ENCODE measurements at regions not wholly inside any gene's neighbourhood (a gene's known extent, or its start where the extent isn't known, plus 50 kb on each side); places are given as distances from the start of the nearest gene placed in this dataset.

- no peaks in the 10 kb centered on the region for H3K36me3 ChIP-seq (replicated peaks in 1 of 2; ENCODE audit: control insufficient read depth in 2 of 2, insufficient read depth in 2 of 2, low read length in 2 of 2)
- H2BK5ac ChIP-seq (ENCODE audit: low read length): no peak overlapping the region
- no peak for DNase-seq (ENCODE audit: low spot score)
- H4K8ac ChIP-seq (ENCODE audit: low read depth, low read length): no peak overlapping the region
- no peak overlapping the region for H2AFZ ChIP-seq (ENCODE audit: low read length)
- no peak overlapping the region for H3K18ac ChIP-seq (ENCODE audit: low read length)
- peaks cover 0 to 3% of the 10 kb centered on the region in 2 donors for H3K4me1 ChIP-seq (ENCODE audit: control insufficient read depth in 2 of 2, insufficient read depth in 1 of 2, low read depth in 1 of 2, low read length in 2 of 2)
- H3K9me3 ChIP-seq (replicated peaks in 1 of 2; ENCODE audit: control insufficient read depth in 2 of 2, insufficient read depth in 1 of 2, low read depth in 1 of 2, low read length in 2 of 2): no peaks in the 10 kb centered on the region
- H3K23ac ChIP-seq (ENCODE audit: low read depth, low read length, poor library complexity): no peak overlapping the region
- H4K91ac ChIP-seq (ENCODE audit: low read depth, low read length, poor library complexity): no peak overlapping the region
- no peak overlapping the region for H2BK12ac ChIP-seq (ENCODE audit: low read length)
- no peak overlapping the region for H2BK15ac ChIP-seq (ENCODE audit: low read length)
- H3K9ac ChIP-seq (ENCODE audit: low read depth, low read length, poor library complexity): no peak overlapping the region
- whole genome bisulfite sequencing, 2 donors (ENCODE audit: extremely low coverage in 2 of 2, insufficient read length in 2 of 2, insufficient replicate concordance in 1 of 2): no CpG with 5 or more reads among the region's 1 CpG
- H3K27ac ChIP-seq (replicated peaks; ENCODE audit: low read length): no peak overlapping the region
- no peaks in the 10 kb centered on the region for H3K79me1 ChIP-seq (ENCODE audit: low read depth, low read length)
- H2BK120ac ChIP-seq (ENCODE audit: low read depth, low read length): no peak overlapping the region
- peaks cover 0 to 10% (median 0%) of the 10 kb centered on the region in 3 experiments for H3K27me3 ChIP-seq (ENCODE audit: control insufficient read depth in 3 of 3, insufficient read depth in 3 of 3, low read depth in 1 of 3, low read length in 3 of 3)
- H3K4me3 ChIP-seq (ENCODE audit: low read length in 2 of 2): no peak overlapping the region
- no peak overlapping the region for H2AK5ac ChIP-seq (ENCODE audit: low read depth, low read length)
- H3K4ac ChIP-seq (ENCODE audit: low read length): no peak overlapping the region
- no peak overlapping the region for H3K4me2 ChIP-seq (ENCODE audit: insufficient read depth, low read length, poor library complexity, severe bottlenecking)
- H3K14ac ChIP-seq (ENCODE audit: low read length): no peak overlapping the region
Observed at GRCh38 chr17:36784633-36785032, 152.6 kb upstream of the LHX1 start.

GRCh38 chr17:36786867-36787266 is 150.4 kb upstream of the LHX1 start:
- DNase-seq (ENCODE audit: low spot score): no peak
- Histone ChIP-seq H3K27ac (replicated peaks; ENCODE audit: low read length) (no peak overlapping the region), H4K91ac (ENCODE audit: low read depth, low read length, poor library complexity) (no peak overlapping the region), H3K4me3 (ENCODE audit: low read length in 2 of 2) (no peak overlapping the region), H2BK12ac (ENCODE audit: low read length) (no peak overlapping the region), H3K9ac (ENCODE audit: low read depth, low read length, poor library complexity) (no peak overlapping the region), H4K8ac (ENCODE audit: low read depth, low read length) (no peak overlapping the region), H2AK5ac (ENCODE audit: low read depth, low read length) (no peak overlapping the region), H3K9me3 (replicated peaks in 1 of 2; ENCODE audit: control insufficient read depth in 2 of 2, insufficient read depth in 1 of 2, low read depth in 1 of 2, low read length in 2 of 2) (no peaks in the 10 kb centered on the region), H2BK15ac (ENCODE audit: low read length) (no peak overlapping the region), H3K4me2 (ENCODE audit: insufficient read depth, low read length, poor library complexity, severe bottlenecking) (no peak overlapping the region), H3K4ac (ENCODE audit: low read length) (no peak overlapping the region), H3K36me3 (replicated peaks in 1 of 2; ENCODE audit: control insufficient read depth in 2 of 2, insufficient read depth in 2 of 2, low read length in 2 of 2) (no peaks in the 10 kb centered on the region), H2BK5ac (ENCODE audit: low read length) (no peak overlapping the region), H3K27me3 (ENCODE audit: control insufficient read depth in 3 of 3, insufficient read depth in 3 of 3, low read depth in 1 of 3, low read length in 3 of 3) (peaks cover 0 to 23% (median 0%) of the 10 kb centered on the region in 3 experiments), H3K23ac (ENCODE audit: low read depth, low read length, poor library complexity) (no peak overlapping the region), H3K79me1 (ENCODE audit: low read depth, low read length) (no peaks in the 10 kb centered on the region), H3K14ac (ENCODE audit: low read length) (no peak overlapping the region), H2AFZ (ENCODE audit: low read length) (no peak overlapping the region), H3K4me1 (ENCODE audit: control insufficient read depth in 2 of 2, insufficient read depth in 1 of 2, low read depth in 1 of 2, low read length in 2 of 2) (peaks cover 0 to 10% of the 10 kb centered on the region in 2 donors), H3K18ac (ENCODE audit: low read length) (no peak overlapping the region), H2BK120ac (ENCODE audit: low read depth, low read length) (no peak overlapping the region)
- WGBS, 2 donors (ENCODE audit: extremely low coverage in 2 of 2, insufficient read length in 2 of 2, insufficient replicate concordance in 1 of 2): no CpG with 5 or more reads among the region's 2 CpGs

GRCh38 chr17:36791150-36791941 is 145.9 kb upstream of the LHX1 start:
- Histone ChIP-seq H3K4me3 (ENCODE audit: low read length in 2 of 2) (no peak overlapping the region), H4K8ac (ENCODE audit: low read depth, low read length) (no peak overlapping the region), H3K27ac (replicated peaks; ENCODE audit: low read length) (no peak overlapping the region), H2BK5ac (ENCODE audit: low read length) (no peak overlapping the region), H2BK15ac (ENCODE audit: low read length) (no peak overlapping the region), H4K91ac (ENCODE audit: low read depth, low read length, poor library complexity) (no peak overlapping the region), H2AK5ac (ENCODE audit: low read depth, low read length) (no peak overlapping the region), H2BK12ac (ENCODE audit: low read length) (no peak overlapping the region), H3K23ac (ENCODE audit: low read depth, low read length, poor library complexity) (no peak overlapping the region), H3K9ac (ENCODE audit: low read depth, low read length, poor library complexity) (peak overlapping the region; percentile 63), H3K18ac (ENCODE audit: low read length) (peak overlapping the region; percentile 73), H3K4me2 (ENCODE audit: insufficient read depth, low read length, poor library complexity, severe bottlenecking) (no peak overlapping the region), H3K27me3 (ENCODE audit: control insufficient read depth in 3 of 3, insufficient read depth in 3 of 3, low read depth in 1 of 3, low read length in 3 of 3) (peaks cover 0 to 30% (median 0%) of the 10 kb centered on the region in 3 experiments), H2AFZ (ENCODE audit: low read length) (no peak overlapping the region), H3K4ac (ENCODE audit: low read length) (no peak overlapping the region), H2BK120ac (ENCODE audit: low read depth, low read length) (no peak overlapping the region), H3K36me3 (replicated peaks in 1 of 2; ENCODE audit: control insufficient read depth in 2 of 2, insufficient read depth in 2 of 2, low read length in 2 of 2) (no peaks in the 10 kb centered on the region), H3K9me3 (replicated peaks in 1 of 2; ENCODE audit: control insufficient read depth in 2 of 2, insufficient read depth in 1 of 2, low read depth in 1 of 2, low read length in 2 of 2) (no peaks in the 10 kb centered on the region), H3K4me1 (ENCODE audit: control insufficient read depth in 2 of 2, insufficient read depth in 1 of 2, low read depth in 1 of 2, low read length in 2 of 2) (peaks cover 0 to 8% of the 10 kb centered on the region in 2 donors), H3K14ac (ENCODE audit: low read length) (no peak overlapping the region), H3K79me1 (ENCODE audit: low read depth, low read length) (no peaks in the 10 kb centered on the region)
- no peak for DNase-seq (ENCODE audit: low spot score)
- WGBS, 2 donors (ENCODE audit: extremely low coverage in 2 of 2, insufficient read length in 2 of 2, insufficient replicate concordance in 1 of 2): no CpG with 5 or more reads among the region's 7 CpGs

- H3K9ac ChIP-seq (ENCODE audit: low read depth, low read length, poor library complexity): no peak overlapping the region
- no peak overlapping the region for H3K4ac ChIP-seq (ENCODE audit: low read length)
- H3K4me3 ChIP-seq (ENCODE audit: low read length in 2 of 2): no peak overlapping the region
- H3K23ac ChIP-seq (ENCODE audit: low read depth, low read length, poor library complexity): no peak overlapping the region
- H2AK5ac ChIP-seq (ENCODE audit: low read depth, low read length): no peak overlapping the region
- H3K36me3 ChIP-seq (replicated peaks in 1 of 2; ENCODE audit: control insufficient read depth in 2 of 2, insufficient read depth in 2 of 2, low read length in 2 of 2): no peaks in the 10 kb centered on the region
- peaks cover 0 to 30% (median 0%) of the 10 kb centered on the region in 3 experiments for H3K27me3 ChIP-seq (ENCODE audit: control insufficient read depth in 3 of 3, insufficient read depth in 3 of 3, low read depth in 1 of 3, low read length in 3 of 3)
- no CpG with 5 or more reads among the region's 13 CpGs for WGBS, 2 donors (ENCODE audit: extremely low coverage in 2 of 2, insufficient read length in 2 of 2, insufficient replicate concordance in 1 of 2)
- H3K9me3 ChIP-seq (replicated peaks in 1 of 2; ENCODE audit: control insufficient read depth in 2 of 2, insufficient read depth in 1 of 2, low read depth in 1 of 2, low read length in 2 of 2): no peaks in the 10 kb centered on the region
- no peak overlapping the region for H3K18ac ChIP-seq (ENCODE audit: low read length)
- no peak overlapping the region for H2BK12ac ChIP-seq (ENCODE audit: low read length)
- H3K79me1 ChIP-seq (ENCODE audit: low read depth, low read length): no peaks in the 10 kb centered on the region
- H2BK15ac ChIP-seq (ENCODE audit: low read length): no peak overlapping the region
- no peak overlapping the region for H2BK120ac ChIP-seq (ENCODE audit: low read depth, low read length)
- H3K4me1 ChIP-seq (ENCODE audit: control insufficient read depth in 2 of 2, insufficient read depth in 1 of 2, low read depth in 1 of 2, low read length in 2 of 2): peaks cover 0 to 8% of the 10 kb centered on the region in 2 donors
- H4K8ac ChIP-seq (ENCODE audit: low read depth, low read length): no peak overlapping the region
- H2AFZ ChIP-seq (ENCODE audit: low read length): no peak overlapping the region
- H3K27ac ChIP-seq (replicated peaks; ENCODE audit: low read length): no peak overlapping the region
- no peak overlapping the region for H3K14ac ChIP-seq (ENCODE audit: low read length)
- no peak overlapping the region for H3K4me2 ChIP-seq (ENCODE audit: insufficient read depth, low read length, poor library complexity, severe bottlenecking)
- no peak overlapping the region for H4K91ac ChIP-seq (ENCODE audit: low read depth, low read length, poor library complexity)
- DNase-seq (ENCODE audit: low spot score): no peak
- H2BK5ac ChIP-seq (ENCODE audit: low read length): no peak overlapping the region
Observed at GRCh38 chr17:36791942-36792475, 145.3 kb upstream of the LHX1 start.

Data from neuronal stem cell (in vitro differentiated cells).